GM12864 (cell line): ENCODE measurements at regions not wholly inside any gene's neighbourhood (a gene's known extent, or its start where the extent isn't known, plus 50 kb on each side); places are given as distances from the start of the nearest gene placed in this dataset.

Source experiments
- DNase-seq: peaks from one replicate; pipeline ENCODE4 v3.0.0-alpha.2; 2011; ENCODE audit warnings: low read depth
- H3K4me3 ChIP-seq: 2 replicates; pipeline ENCODE4 v1.5.1; 2011; ENCODE audit warnings: mild to moderate bottlenecking, low read depth, low read length, control low read depth
- CTCF ChIP-seq: IDR thresholded peaks from 2 replicates; pipeline ENCODE4 v1.5.1; 2011; ENCODE audit warnings: low read depth, mild to moderate bottlenecking, moderate library complexity, low read length, control low read depth, inconsistent platforms; ENCODE audit errors: missing control alignments

- no peak for TF ChIP-seq CTCF
- no peak overlapping the region for H3K4me3 ChIP-seq
- no peak for DNase-seq
Observed at GRCh38 chr3:88626456-88627120, 476.8 kb downstream of the C3orf38 start.

GRCh38 chr3:88628901-88629300, 478.5 kb upstream of the EPHA3 start:
- TF ChIP-seq CTCF: no peak
- DNase-seq: no peak
- no peak overlapping the region for H3K4me3 ChIP-seq

GRCh38 chr3:88632226-88632625, 475.2 kb upstream of the EPHA3 start:
- no peak for TF ChIP-seq CTCF
- DNase-seq: no peak
- no peak overlapping the region for H3K4me3 ChIP-seq

- H3K4me3 ChIP-seq: no peak overlapping the region
- no peak for DNase-seq
- TF ChIP-seq CTCF: no peak
Observed at GRCh38 chr3:88640581-88640980, 466.8 kb upstream of the EPHA3 start.

- H3K4me3 ChIP-seq: no peak overlapping the region
- DNase-seq: no peak
- TF ChIP-seq CTCF: no peak
Observed at GRCh38 chr3:88641033-88641604, 466.3 kb upstream of the EPHA3 start.

- no peak for TF ChIP-seq CTCF
Observed at GRCh38 chr3:88657459-88657858, 450.0 kb upstream of the EPHA3 start.

GRCh38 chr3:88661433-88661824, 446.0 kb upstream of the EPHA3 start:
- no peak for DNase-seq
- no peak for TF ChIP-seq CTCF
- no peak overlapping the region for H3K4me3 ChIP-seq

More at GRCh38 chr3:88657459-88657858, 450.0 kb upstream of the EPHA3 start:
- no peak for DNase-seq
- H3K4me3 ChIP-seq: no peak overlapping the region
